NCI-H2081 treated with DMSO at 0.1 percent for 48 hours (cell line): ENCODE measurements at regions not wholly inside any gene's neighbourhood (a gene's known extent, or its start where the extent isn't known, plus 50 kb on each side); places are given as distances from the start of the nearest gene placed in this dataset.

Experiments
- DNase-seq: peaks from one replicate; lab custom pipeline; 2025; lab: John Stamatoyannopoulos, UW

DNA sequence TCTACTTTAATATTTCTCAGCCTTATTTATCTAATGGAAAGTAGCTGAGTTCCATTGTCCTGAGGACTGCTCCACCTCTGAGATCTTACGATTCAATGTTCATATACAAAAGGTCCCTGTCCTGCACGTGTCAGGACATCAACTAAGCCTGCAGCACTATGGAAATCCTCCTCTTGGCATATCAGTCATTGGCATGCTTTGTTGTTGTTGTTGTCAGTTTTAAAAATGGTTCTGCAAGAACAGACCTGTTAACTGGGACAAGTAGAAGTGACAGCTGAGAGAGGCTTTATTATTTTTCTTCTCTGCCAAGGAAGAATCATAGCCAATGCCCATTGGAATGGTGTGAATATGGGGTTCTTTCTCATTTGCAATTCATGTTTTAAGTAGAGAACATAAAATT is 450.1 kb upstream of the PKDCC start:
- no peak for DNase-seq

DNA sequence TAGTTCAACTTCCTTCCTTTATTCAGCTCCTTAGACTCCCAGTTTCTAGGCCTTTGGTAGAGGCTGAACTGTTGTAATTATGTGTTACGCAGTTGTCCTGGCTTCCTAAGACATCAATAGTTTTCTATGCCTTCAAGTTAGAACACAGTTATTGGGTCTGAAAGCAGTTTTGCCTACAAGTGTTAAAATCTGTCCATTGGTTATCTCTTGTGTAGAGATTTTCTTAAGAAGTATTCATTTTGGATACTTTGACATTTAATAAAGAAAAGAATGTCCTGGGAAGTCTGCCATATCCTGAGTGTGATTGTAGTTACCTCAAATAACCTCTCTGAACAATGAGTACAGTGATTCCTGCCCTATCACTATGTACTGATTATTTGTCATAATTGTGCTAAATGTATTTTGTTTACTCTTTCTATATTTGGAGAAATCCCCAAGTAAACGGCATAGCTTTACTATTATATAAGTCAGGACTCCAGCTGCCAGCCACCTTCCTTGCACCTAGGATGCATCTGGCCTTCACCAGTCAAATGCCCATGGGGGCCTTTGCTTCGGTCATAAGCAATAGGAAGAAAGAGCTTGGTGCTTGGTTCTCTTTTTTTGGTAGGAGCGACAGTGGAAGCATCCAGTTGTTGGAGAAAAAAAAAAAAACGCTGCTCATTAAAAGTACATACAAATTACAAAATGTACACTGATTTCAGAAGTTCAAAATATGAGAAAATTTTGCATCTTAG is 449.5 kb upstream of the PKDCC start:
- DNase-seq: no peak

DNA sequence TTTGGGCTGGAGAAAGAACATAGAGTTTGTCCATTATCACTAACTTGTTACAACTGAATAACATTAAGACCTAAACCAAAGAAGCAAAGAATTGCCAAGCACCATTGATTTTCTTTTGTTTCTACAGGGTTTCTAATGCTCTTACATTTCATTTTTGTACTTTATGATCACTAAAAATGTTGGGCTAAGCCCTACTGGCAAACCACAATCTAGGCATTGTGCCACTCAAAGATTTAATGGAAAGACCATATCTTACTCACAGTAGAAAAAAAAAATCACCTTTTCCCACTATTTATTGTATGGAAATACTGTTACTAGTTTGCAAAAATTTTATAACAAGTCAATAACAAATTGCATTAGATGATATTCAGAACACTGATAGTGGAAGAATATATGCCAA is 447.4 kb upstream of the PKDCC start:
- no peak for DNase-seq

DNA sequence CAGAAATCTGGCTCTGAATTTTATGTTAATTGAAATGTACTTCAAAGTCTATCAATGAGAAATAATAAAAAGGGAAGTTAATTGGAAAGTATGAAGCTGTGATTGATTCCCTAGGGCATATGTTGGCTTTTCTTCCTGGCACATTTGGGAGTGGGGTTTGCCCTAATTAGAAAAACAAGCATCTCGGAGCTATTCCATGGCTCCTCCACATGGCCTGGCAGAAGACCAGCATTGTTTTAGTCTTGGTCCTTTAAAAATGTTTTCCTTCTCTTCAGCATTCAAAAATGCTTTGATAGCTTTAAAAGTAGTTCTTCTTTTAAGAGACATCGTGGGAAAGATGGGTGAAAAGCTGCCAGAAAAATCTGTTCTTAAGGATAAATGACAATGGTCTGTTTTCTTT is 445.5 kb upstream of the PKDCC start:
- DNase-seq: no peak

DNA sequence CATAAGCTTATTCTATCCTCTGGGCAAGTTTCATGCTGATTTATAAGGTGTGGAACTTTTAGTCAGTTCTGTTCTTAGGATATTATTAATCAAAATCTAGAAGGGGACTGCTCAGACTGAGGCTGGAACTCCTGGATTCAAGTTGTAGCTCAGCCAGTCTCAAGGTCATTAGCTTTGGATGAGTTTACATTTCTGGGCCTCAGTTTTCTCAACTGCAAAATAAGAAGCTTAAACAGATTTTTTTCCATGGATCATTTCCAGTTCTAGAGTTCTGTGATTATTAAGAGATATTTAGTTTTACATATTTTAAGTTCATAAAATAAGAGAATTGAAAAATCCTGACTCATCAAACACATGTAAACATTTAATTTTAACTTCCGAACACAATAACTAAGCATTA is 442.5 kb upstream of the PKDCC start:
- DNase-seq: no peak

DNA sequence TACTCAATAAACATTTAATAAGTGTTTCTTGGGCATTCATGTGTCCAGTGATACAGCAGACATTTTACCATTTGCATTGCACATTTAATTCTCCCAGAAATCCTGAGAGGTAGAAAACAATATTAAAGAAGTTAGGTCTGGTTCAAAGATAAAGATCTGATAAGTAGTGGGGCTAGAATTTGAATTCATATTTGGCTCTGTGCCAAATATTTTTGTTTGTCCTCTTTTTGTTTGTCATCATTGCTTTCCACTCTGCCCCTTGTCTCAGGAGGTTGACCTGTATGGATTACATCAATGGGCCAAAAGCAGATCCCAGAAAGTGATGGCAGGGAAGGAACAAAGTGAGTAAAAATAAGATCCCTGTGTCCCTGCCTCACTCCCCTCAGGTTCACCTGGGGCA is 441.9 kb upstream of the PKDCC start:
- DNase-seq: no peak

DNA sequence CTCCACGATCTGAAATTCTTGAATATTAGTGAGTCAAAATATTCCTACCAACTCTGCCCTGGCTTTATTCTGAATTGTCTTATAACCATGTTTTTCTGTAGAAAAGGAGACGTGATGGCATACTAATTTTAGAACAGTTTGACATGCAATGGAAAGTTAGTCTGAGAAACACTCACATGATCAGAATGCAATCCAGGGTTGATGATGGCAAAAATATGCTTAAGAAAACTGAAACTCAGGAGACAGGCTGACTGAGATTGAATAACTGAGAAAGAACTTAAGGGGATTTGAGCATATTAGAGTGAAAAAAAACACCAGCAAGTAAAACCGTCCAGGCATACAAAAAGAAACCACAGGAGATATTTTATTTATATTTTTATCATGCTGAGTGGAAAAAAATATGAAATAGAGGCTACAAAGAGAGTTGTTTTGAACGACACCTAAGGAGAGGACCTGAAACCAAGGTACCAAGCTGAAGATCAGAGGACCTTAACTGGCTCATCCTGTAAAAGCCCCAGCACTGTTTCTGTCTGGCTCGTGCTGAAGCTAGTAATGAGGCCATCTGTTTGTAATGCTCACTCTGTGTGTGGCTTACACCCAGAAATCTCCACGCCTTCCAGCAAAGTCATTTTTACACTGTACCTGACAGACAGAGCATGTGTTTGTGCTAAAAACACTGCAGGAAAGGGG is 437.2 kb upstream of the PKDCC start:
- no peak for DNase-seq

DNA sequence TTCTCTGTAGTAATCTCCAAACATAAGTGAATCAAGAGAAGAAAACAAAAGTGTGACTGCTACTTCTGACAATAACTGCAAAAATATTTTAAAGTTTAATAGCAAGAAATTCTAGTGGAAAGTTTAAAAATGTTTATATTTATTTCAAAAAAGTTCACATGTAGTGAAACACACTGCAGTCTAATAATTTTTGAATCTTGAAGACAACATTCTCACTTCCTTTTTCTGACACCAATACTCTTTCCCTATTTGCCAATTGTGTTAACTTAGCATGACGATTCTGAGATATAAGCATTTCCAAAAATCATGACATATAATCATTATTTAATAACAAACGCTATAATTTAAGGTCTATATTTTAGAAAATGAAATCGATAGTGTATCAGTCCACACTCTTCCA is 429.1 kb upstream of the PKDCC start:
- no peak for DNase-seq

DNA sequence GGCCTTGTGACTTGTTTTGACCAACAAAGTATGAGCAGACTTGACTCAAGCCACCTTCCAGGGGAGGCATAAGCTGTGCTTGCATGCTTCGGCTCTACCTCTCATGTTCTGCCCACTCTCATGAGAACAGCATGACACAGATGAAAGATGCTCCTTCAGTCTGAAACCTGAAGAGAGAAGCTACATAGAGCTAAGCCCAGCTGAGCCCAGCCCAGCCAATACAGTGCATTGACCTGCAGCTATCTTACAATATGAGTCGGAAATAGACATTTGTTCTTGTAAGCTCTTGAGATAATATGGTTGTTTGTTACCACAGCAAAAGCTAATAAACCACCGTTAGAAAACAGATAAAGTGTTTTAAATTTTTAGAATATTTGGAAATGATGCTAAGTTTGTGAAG is 426.7 kb upstream of the PKDCC start:
- no peak for DNase-seq

DNA sequence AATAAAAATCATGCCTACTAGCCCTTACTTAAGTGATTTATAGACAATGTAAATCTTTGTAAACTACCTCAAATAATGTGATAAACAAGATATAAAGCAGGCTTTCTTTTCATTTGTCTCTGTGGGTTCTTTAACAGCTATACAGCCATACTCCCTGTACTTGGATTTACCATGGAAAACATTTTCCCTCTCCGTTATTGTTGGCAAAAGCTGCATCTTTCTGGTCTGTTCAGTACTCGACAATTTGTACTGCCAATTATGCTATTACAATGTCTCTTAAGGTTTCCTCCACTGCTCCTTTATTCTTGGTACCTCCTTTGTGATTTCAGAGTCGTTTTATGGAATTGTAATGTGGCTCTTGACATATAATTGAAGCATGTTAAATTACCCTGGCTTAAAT is 426.3 kb upstream of the PKDCC start:
- DNase-seq: no peak

DNA sequence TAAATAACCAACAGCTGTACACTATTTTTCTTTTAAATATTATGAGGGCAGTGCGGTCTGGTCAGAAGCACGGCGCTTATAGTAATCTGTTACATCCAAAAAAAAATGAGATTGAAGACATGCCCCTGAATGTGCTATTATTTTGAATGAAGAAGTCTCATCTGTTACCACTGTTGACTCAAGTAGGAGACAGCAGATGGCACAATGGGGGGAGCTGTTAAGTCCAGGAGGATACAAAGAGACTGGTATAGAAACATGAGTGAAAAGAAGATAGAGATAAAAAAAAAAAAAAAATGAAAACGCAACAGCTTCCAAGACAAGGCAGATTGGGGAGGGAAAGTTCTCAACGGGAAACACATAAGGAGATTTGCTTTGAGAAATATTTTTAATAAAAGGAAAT is 425.5 kb upstream of the PKDCC start:
- DNase-seq: no peak

DNA sequence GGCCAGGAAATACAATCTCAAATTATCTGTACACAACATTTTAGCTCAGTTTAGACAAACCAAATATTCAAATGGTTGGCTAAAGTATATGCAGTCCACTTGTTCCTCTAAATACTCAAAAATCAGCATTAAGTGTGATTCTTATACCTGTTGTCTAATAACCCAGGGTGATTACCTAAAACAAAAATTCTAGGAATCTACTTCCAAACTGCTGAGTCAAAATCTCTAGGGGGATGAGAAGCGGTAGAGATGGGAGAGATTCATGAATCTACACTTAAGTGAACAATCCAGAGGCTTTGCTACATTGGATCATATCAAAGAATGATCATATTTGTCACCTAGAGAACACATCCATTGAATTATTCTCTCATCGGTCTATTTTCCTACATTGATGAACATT is 420.9 kb upstream of the PKDCC start:
- DNase-seq: no peak

DNA sequence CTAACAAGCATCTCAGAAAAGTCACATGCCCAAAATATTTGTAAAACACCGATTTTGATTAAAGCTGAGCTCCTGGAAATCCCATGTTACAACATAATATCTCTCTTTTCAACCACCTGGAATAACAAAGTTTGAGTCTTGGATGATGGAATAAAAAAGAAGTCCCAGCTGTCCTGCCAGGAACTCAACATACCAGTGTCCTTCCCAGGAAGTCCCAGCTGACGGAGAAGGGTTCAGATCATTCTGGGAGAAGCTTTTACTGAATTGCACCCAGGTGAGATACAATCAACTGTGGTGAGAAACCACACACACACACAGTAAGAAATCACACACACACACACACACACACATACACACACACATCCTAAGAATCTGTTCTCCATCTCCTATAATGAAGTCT is 413.1 kb upstream of the PKDCC start:
- DNase-seq: no peak

DNA sequence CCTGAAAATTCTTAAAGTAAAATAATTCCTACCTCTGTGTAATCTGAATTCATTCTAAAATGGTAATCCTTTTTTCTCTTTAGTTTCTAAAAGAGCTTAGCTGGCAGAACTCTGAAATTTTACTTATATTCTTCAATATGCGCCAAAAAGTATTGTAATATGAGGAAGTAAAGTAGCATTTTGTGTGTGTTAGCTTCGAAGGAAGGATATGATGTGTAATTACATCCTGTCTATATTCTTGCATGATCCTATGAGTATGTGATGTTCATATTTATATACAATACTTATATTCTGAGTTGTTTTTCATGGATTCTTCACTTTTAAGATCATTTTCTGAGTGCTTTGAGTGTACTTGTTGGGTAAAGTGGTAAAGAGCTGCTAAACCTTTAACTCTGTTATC is 402.9 kb upstream of the PKDCC start:
- DNase-seq: no peak

DNA sequence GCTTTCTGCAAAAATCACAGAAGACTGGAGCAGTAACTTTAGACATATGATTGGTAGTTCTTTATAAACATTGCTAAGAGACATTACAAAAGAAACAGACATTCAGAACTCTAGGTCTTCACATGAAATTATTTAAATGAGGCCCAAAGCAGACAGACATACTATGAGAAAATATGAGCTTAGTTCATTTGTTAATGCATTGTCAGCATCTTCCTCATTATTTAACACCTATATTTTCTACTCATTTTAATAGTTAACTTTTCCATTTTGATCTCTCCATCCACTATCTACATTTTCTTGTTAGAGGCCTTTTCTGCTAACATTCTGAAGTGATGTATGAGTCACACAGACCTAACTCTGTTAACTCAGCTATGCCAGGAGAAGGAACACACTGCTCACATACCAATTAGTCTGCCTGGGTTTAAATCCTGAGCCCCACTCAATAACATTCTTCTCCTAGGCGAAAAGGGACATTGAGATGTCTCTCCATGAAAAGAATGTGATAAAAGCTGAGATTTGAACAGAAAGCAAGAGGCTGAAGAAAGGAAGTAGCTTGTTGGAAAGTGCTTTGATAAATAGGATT is 400.3 kb upstream of the PKDCC start:
- DNase-seq: no peak

DNA sequence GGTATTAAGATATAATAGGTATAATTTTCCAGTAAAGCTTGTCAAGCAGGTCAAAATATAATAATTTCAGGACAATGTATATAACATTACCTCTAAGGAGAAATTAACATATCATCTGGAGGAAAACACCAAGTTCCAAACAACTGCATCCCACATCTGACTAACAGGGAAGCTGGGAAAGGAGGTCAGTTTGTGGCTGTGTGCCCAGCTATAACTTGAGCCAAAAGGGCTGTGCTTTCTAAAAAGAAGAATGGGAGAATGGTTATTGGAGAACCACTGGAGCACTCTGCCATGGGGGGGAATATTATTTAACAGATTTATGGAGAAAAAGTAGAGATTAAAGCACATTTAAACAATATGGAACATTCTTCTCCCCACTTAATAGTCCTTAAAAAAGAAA is 390.6 kb upstream of the PKDCC start:
- no peak for DNase-seq

DNA sequence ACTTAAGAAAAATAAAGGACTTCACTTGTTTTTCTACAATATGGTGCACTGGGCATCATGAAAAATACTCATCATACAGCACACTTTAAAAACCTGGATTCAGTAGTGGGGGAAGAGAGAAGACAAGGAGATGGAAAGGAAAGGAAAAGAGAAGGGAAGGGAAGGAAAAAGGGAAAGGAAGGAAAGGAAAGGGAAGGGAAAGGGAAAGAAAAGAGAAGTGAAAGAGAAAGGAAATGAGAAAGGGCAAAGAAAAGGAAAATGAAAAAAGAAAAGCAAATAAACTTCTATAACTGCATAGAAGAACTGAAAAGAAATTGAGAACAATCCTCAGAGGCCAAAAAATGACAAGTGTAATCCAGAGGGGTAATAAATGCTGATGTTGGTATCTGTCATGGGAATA is 388.1 kb upstream of the PKDCC start:
- DNase-seq: no peak

DNA sequence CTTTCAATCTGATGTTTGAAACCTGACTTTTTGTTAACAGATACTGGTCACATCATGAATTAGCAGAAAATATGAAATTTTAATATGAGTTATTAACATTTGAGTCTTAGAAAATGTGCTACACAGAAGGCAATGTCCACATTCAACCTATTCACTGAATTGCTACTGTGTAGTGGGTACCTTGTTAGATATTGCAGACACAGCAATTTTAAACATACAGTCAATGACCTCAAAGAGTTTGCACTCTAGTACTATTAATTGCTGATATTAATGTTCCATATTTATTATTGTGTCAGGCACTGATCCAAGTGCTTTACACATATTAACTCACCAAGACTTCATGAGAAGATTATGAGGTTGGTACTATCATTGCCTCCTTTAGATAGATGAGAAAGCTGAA is 385.4 kb upstream of the PKDCC start:
- no peak for DNase-seq

DNA sequence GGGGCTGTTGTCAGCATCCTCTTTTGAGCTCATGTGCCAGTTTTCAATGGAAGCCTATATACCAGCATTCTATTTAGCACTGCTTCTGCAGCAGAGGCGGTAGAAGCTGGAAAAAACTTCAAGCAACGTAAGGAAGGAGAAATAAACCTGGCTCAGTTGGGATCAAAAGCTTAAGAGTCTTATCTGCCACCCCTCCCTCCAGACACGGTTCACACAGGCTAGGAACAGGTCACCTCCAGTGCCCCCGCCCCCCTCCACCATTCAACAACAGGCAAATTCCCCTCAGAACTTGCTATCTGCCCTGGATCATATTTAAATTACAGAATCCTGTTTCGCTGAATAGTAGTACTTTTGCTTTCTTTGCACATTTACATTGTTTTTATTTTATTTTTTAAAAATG is 384.8 kb upstream of the PKDCC start:
- no peak for DNase-seq

DNA sequence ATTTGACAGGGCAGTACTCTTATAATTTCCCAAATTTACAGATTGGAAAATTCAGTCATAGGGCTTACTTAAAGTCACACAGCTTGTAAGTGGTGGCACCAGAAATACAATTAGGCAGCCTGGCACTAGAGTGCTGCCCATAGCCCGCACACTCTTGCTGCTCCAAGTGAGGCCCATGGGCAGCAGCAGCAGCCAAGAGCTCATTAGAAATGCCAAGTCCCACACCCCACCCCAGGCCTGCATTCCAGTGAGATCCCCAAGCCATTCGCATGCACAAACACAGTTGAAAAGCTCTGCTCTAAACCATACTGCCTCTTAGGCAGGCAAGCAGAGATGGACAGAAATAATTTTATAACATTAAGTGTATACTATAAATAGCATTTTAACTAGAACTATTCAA is 379.3 kb upstream of the PKDCC start:
- no peak for DNase-seq

DNA sequence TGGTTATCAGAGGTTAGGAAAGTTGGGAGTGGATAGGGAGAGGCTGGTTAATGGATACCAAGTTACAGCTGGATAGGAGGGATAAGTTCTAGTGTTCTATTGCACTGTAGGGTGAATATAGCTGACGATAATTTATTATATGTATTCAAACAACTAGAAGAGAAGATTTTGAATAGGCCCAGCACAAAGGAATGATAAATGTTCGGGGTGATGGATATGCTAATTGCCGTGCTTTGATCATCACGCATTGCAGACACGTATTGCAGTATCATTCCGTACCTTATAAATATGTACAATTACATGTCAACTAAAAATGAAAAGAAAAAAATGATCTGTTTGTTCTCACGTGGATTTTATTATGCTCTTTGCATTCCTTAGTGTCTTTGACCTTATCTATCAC is 369.2 kb upstream of the PKDCC start:
- no peak for DNase-seq

DNA sequence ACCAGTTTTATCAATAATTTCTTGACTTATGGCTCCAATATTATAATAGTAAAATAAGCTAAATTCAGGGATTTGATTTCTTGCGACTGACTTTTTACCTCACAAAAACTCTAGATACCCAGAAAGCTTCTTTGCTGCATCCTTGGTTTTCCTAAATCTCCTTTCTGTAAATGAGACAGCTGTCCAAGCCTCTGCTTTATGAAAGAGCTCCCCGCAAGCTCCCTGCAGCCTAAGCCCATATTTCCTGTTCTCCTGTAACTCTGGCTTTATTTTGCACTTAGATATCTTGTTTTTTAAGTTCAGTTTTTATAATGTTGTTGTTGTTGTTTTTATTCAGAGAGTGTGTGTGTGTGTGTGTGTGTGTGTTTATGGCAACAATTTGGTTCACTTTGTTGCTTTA is 361.7 kb upstream of the PKDCC start:
- DNase-seq: no peak

DNA sequence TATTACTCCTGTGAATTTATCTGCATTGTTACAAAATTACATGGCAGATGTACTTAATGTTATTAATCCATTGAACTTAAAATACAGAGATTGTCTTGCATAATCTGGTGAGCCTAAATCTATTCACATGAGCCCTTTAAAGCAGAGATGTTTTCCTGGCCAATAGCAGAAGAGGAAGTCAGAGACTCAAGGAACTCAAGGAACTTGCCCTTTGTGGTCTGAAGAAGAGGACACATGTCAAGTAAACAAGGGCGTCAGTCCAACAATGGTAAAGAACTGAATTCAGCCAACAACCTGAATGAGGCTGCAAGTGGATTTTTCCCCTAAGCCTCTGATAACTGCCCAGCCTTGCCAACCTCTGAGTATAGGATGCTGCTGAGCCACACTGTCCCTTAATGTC is 356.3 kb upstream of the PKDCC start:
- no peak for DNase-seq

DNA sequence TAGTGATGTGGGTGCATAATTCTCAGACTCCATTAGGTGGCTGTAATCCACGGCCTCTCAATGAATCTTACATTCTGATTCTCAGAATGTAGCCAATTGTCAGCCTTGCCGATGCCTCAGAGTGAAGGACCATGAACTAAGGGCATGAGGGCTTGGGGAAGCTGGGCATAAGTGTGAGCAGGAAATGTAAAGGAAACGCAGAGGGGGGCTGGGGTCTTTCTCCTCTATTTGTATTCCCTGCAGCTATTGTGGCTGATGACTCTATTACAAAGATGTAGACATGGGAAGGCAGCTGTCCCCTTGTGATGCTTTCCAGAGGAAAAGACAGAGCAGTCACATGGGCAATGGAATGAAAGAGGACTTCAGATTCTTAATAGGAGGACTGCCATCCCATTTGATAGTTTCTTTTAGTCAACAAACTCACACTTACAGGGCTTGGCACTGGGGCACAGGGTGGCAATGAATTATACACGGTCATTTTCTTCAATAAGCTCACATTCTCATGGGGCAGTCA is 353.2 kb upstream of the PKDCC start:
- DNase-seq: no peak
